Parathyroid adenoma (tissue), 2 donors: ENCODE measurements at regions not wholly inside any gene's neighbourhood (a gene's known extent, or its start where the extent isn't known, plus 50 kb on each side); places are given as distances from the start of the nearest gene placed in this dataset.

Experiments
- H2AFZ ChIP-seq: fragments of 300-600 bp; sonication (generic); one replicate; pipeline ENCODE4 v1.7.0; 2017; ENCODE audit warnings: antibody characterized with exemption, mild to moderate bottlenecking
- H3K27ac ChIP-seq: fragments of 300-600 bp; sonication (generic); one replicate; pipeline ENCODE4 v1.7.0; 2017
- H3K27me3 ChIP-seq: fragments of 300-600 bp; sonication (generic); one replicate; pipeline ENCODE4 v1.7.0; 2017; ENCODE audit warnings: low read length; ENCODE audit not compliant: control insufficient read depth, insufficient read depth
- H3K36me3 ChIP-seq: fragments of 300-600 bp; sonication (generic); one replicate; pipeline ENCODE4 v1.7.0; 2017; ENCODE audit warnings: low read length; ENCODE audit not compliant: control insufficient read depth, insufficient read depth
- H3K4me1 ChIP-seq: fragments of 300-600 bp; sonication (generic); one replicate; pipeline ENCODE4 v1.7.0; 2017; ENCODE audit warnings: control low read depth
- H3K4me2 ChIP-seq: fragments of 300-600 bp; sonication (generic); one replicate; pipeline ENCODE4 v1.7.0; 2017; ENCODE audit warnings: low read length
- H3K4me3 ChIP-seq: fragments of 300-600 bp; sonication (generic); one replicate; pipeline ENCODE4 v1.7.0; 2017; ENCODE audit warnings: low read depth, low read length
- H3K79me2 ChIP-seq: fragments of 300-600 bp; sonication (generic); one replicate; pipeline ENCODE4 v1.7.0; 2017; ENCODE audit warnings: control low read depth
- H3K9ac ChIP-seq: fragments of 300-600 bp; sonication (generic); one replicate; pipeline ENCODE4 v1.7.0; 2017; ENCODE audit warnings: mild to moderate bottlenecking
- H3K9me3 ChIP-seq: fragments of 300-600 bp; sonication (generic); one replicate; pipeline ENCODE4 v1.7.0; 2017; ENCODE audit warnings: low read length; ENCODE audit not compliant: control insufficient read depth
- CTCF ChIP-seq: fragments of 300-600 bp; sonication (generic); IDR thresholded peaks from one replicate; pipeline ENCODE4 v1.7.0; 2017; ENCODE audit warnings: antibody characterized with exemption, mild to moderate bottlenecking
- donor health status: primary hyperparathyroidism.

GRCh38 chr3:30306896-30307295, 299.5 kb upstream of the TGFBR2 start:
- H3K4me3 ChIP-seq: no peak overlapping the region
- peaks cover 9% of the 10 kb centered on the region for H3K4me1 ChIP-seq
- no peaks in the 10 kb centered on the region for H3K27me3 ChIP-seq
- H3K36me3 ChIP-seq: no peaks in the 10 kb centered on the region
- no peaks in the 10 kb centered on the region for H3K9me3 ChIP-seq
- H3K9ac ChIP-seq: no peak overlapping the region
- no peaks in the 10 kb centered on the region for H3K79me2 ChIP-seq
- no peak overlapping the region for H2AFZ ChIP-seq
- TF ChIP-seq CTCF: no peak
- no peak overlapping the region for H3K4me2 ChIP-seq
- H3K27ac ChIP-seq: no peak overlapping the region

GRCh38 chr3:30307372-30307950, 298.9 kb upstream of the TGFBR2 start:
- Histone ChIP-seq H3K4me1 (peaks cover 9% of the 10 kb centered on the region), H3K27me3 (no peaks in the 10 kb centered on the region), H3K4me3 (no peak overlapping the region), H3K79me2 (no peaks in the 10 kb centered on the region), H3K9me3 (no peaks in the 10 kb centered on the region), H3K36me3 (no peaks in the 10 kb centered on the region), H3K4me2 (no peak overlapping the region), H2AFZ (no peak overlapping the region), H3K9ac (no peak overlapping the region), H3K27ac (no peak overlapping the region)
- no peak for TF ChIP-seq CTCF

- H3K4me2 ChIP-seq: no peak overlapping the region
- no peaks in the 10 kb centered on the region for H3K79me2 ChIP-seq
- H3K27me3 ChIP-seq: no peaks in the 10 kb centered on the region
- no peaks in the 10 kb centered on the region for H3K36me3 ChIP-seq
- no peak overlapping the region for H3K27ac ChIP-seq
- H3K4me1 ChIP-seq: peaks cover 9% of the 10 kb centered on the region
- no peak overlapping the region for H3K9ac ChIP-seq
- no peak overlapping the region for H3K4me3 ChIP-seq
- H2AFZ ChIP-seq: no peak overlapping the region
- no peak for TF ChIP-seq CTCF
- H3K9me3 ChIP-seq: no peaks in the 10 kb centered on the region
Observed at GRCh38 chr3:30308131-30308530, 298.3 kb upstream of the TGFBR2 start.

- no peaks in the 10 kb centered on the region for H3K79me2 ChIP-seq
- H3K27ac ChIP-seq: no peak overlapping the region
- H3K4me2 ChIP-seq: no peak overlapping the region
- no peaks in the 10 kb centered on the region for H3K36me3 ChIP-seq
- H3K9me3 ChIP-seq: no peaks in the 10 kb centered on the region
- no peaks in the 10 kb centered on the region for H3K27me3 ChIP-seq
- no peak overlapping the region for H3K4me3 ChIP-seq
- H3K9ac ChIP-seq: no peak overlapping the region
- H3K4me1 ChIP-seq: peaks cover 9% of the 10 kb centered on the region
- no peak for TF ChIP-seq CTCF
- no peak overlapping the region for H2AFZ ChIP-seq
Observed at GRCh38 chr3:30309961-30310954, 296.1 kb upstream of the TGFBR2 start.
